Adrenal gland (tissue), 9 donors: ENCODE measurements at regions not wholly inside any gene's neighbourhood (a gene's known extent, or its start where the extent isn't known, plus 50 kb on each side); places are given as distances from the start of the nearest gene placed in this dataset.
A peak's percentile ranks its signal among the peaks of the same experiment; 100 is the strongest.

Experiments used
- DNase-seq, 7 donors: peaks; one replicate each; pipeline ENCODE4 v3.0.0-alpha.2; 2019 to 2020
- H3K27ac ChIP-seq, 5 donors: fragments of 200-600 bp; sonication (generic) in 4 of 5; 1 replicate in 3 of 5; 2 replicates in 2 of 5; pipeline versions ENCODE4 v1.5.1 to v1.8.0; 2016 to 2020; ENCODE audit warnings: mild to moderate bottlenecking in 1 of 5
- H3K27me3 ChIP-seq: fragments of 200-600 bp; 2 replicates; pipeline ENCODE4 v1.8.0; 2021
- H3K36me3 ChIP-seq, 2 donors: fragments of 200-600 bp; replicated peaks in 1 of 2; 1 replicate in 1 of 2; 2 replicates in 1 of 2; pipeline versions ENCODE4 v1.5.1 to v1.8.0; 2018 to 2022
- H3K4me1 ChIP-seq, 2 donors: fragments of 200-600 bp; replicated peaks in 1 of 2; 1 replicate in 1 of 2; 2 replicates in 1 of 2; pipeline versions ENCODE4 v1.5.1 to v1.8.0; 2018 to 2021
- H3K4me3 ChIP-seq, 4 donors: fragments of 200-600 bp; sonication (generic) in 3 of 4; one replicate each; pipeline ENCODE4 v1.5.1; 2016 to 2018
- H3K9me3 ChIP-seq, 3 donors: fragments of 200-600 bp; sonication (generic) in 1 of 3; replicated peaks in 1 of 3; 1 replicate in 2 of 3; 2 replicates in 1 of 3; pipeline versions ENCODE4 v1.5.1 to v1.8.0; 2016 to 2021
- CTCF ChIP-seq, 6 experiments: fragments of 450-650 bp in 4 of 6; fragments of 200-600 bp in 2 of 6; sonication (generic) in 1 of 6; IDR thresholded peaks; 1 replicate in 5 of 6; 2 replicates in 1 of 6; pipeline versions ENCODE4 v1.5.1 to v1.8.0; 2016 to 2021; ENCODE audit warnings: antibody characterized with exemption in 6 of 6, mild to moderate bottlenecking in 2 of 6, moderate library complexity in 1 of 6
- POLR2A ChIP-seq, 2 donors: fragments of 450-650 bp; IDR thresholded peaks; one replicate each; pipeline ENCODE4 v1.6.1; 2017; ENCODE audit warnings: antibody characterized with exemption in 2 of 2, mild to moderate bottlenecking in 2 of 2, moderate library complexity in 1 of 2
- WGBS, 4 donors: extraction: QIAGEN DNeasy Blood & Tissue Kit in 2 of 4; methylation state at CpG; one replicate each; pipeline versions ENCODE4 v1.1.5 to v1.1.7; 2013 to 2017; 5-methylcytosine and 5-hydroxymethylcytosine counted together
- intact Hi-C, 2 donors: fragments of 100-400 bp; cut with DNase I; formaldehyde crosslinking; loops; one replicate each; pipeline versions ENCODE4 v1.14.1 to v1.15.0; 2022 to 2023
- donor health status: healthy with polysubstance abuse.
- donor health status: Bipolar disorder and iron deficiency.
- donor health status: DM: yes; HTN: yes; CAD: no.
- donor health status: DM: no; HTN: no; CAD: no.
- donor health status: DM: no; HTN: no; CAD: no.

- Histone ChIP-seq H3K4me3 (peak overlapping the region in 2 of 4 donors; percentile 4 to 11), H3K27ac (peak overlapping the region; percentile 8 to 65 (median 59))
- intact Hi-C loops: no loop called here
Observed at GRCh38 chr10:21292763-21293517, 232.5 kb downstream of the SKIDA1 start.

DNA sequence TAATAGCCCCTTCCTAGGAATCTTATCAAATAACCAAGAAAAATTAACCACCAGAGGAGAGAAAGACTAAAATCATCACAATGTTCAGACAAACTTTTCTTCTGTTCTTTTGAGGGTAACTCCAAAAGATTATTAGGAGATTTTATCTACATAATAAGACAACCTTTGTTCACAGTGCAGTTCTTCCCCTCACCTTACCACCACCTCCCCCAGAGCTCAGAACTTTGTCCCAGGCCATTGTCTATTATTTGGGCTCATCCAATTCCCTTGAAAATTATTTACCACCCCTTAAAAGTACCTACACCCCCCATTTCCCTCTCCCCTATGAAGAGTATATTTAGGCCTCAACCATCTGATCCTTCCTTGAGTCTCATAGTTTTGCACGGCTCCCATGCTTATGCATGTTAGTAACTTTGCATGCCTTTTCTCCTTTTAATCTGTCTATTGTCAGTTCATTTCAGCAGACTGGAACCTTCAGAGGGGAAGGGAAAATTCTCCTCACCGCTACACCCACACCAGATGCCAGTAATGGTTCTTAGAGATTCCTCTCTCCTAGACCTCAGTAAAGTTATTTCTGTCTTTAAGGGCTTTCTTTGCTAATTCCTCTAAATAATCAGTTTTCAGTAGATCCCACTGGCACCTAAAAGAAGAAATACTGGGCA lies 234.9 kb downstream of the SKIDA1 start:
- no peak for TF ChIP-seq POLR2A (IDR thresholded peaks at IDR 0.05)
- TF ChIP-seq CTCF (IDR thresholded peaks at IDR 0.05): no peak
- peaks cover 9 to 30% of the 10 kb centered on the region in 2 donors for H3K4me1 ChIP-seq
- intact Hi-C loops: no loop called here
- WGBS, 4 donors: 66 to 100% (median 97%) methylated on average over 2 of the region's 2 CpGs
- no peaks in the 10 kb centered on the region for H3K9me3 ChIP-seq
- no peaks in the 10 kb centered on the region for H3K36me3 ChIP-seq
- H3K27ac ChIP-seq: no peak overlapping the region
- DNase-seq: no peak
- no peak overlapping the region for H3K4me3 ChIP-seq
- no peaks in the 10 kb centered on the region for H3K27me3 ChIP-seq

More at GRCh38 chr10:21292763-21293517, 232.5 kb downstream of the SKIDA1 start:
- no peaks in the 10 kb centered on the region for H3K36me3 ChIP-seq
- peaks cover 9 to 24% of the 10 kb centered on the region in 2 donors for H3K4me1 ChIP-seq
- DNase-seq: peak; percentile 68 to 91 (median 85)
- no peaks in the 10 kb centered on the region for H3K27me3 ChIP-seq
- 3 to 4% (median 4%) methylated on average over 14 of the region's 14 CpGs for WGBS, 4 donors
- TF ChIP-seq POLR2A (IDR thresholded peaks at IDR 0.05) (peak in 1 of 2 donors; percentile 72), CTCF (IDR thresholded peaks at IDR 0.05) (no peak)
- no peaks in the 10 kb centered on the region for H3K9me3 ChIP-seq

- intact Hi-C loops: loop anchor here in 1 of 2 donors (10.0 kb wide), 1 partner anchor 85 kb away; no protein-coding TSS in a partner anchor
- WGBS, 4 donors: 93 to 98% (median 95%) methylated on average over 1 of the region's 1 CpG
- TF ChIP-seq POLR2A (IDR thresholded peaks at IDR 0.05) (no peak), CTCF (IDR thresholded peaks at IDR 0.05) (no peak)
- H3K4me3 ChIP-seq: no peak overlapping the region
- no peaks in the 10 kb centered on the region for H3K9me3 ChIP-seq
- H3K36me3 ChIP-seq: no peaks in the 10 kb centered on the region
- peaks cover 9 to 31% of the 10 kb centered on the region in 2 donors for H3K4me1 ChIP-seq
- DNase-seq: no peak
- no peak overlapping the region for H3K27ac ChIP-seq
- no peaks in the 10 kb centered on the region for H3K27me3 ChIP-seq
Observed at GRCh38 chr10:21289961-21290360, 235.5 kb downstream of the SKIDA1 start.

DNA sequence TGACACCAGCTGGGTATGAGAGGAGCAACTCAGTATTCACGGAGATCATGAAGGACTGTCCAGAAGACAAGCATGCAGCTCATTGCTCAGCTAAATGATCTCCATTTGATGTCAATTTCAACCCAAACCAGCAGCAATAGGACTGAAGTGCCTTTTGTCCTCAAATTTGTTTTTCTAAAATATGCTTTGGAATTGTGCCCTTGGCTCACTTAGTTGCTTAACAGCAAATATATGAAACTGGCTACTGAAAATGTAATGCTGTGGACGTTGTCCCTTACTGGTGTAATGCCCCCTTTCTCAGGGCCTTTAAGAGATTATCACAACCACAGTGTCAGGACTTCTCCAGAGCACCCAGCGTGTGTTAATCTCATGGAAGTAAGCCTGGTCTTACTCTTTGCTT lies 236.2 kb downstream of the SKIDA1 start:
- H3K4me3 ChIP-seq: no peak overlapping the region
- DNase-seq: no peak
- H3K4me1 ChIP-seq: peaks cover 9 to 31% of the 10 kb centered on the region in 2 donors
- H3K9me3 ChIP-seq: no peaks in the 10 kb centered on the region
- WGBS, 4 donors: 82 to 90% (median 87%) methylated on average over 2 to 3 of the region's 3 CpGs
- H3K27ac ChIP-seq: no peak overlapping the region
- H3K36me3 ChIP-seq: no peaks in the 10 kb centered on the region
- H3K27me3 ChIP-seq: no peaks in the 10 kb centered on the region
- TF ChIP-seq CTCF (IDR thresholded peaks at IDR 0.05): no peak
- TF ChIP-seq POLR2A (IDR thresholded peaks at IDR 0.05): no peak
- intact Hi-C loops: loop anchor here in 1 of 2 donors (10.0 kb wide), 1 partner anchor 86 kb away; no protein-coding TSS in a partner anchor
